Left lung (tissue), 4 donors: ENCODE measurements at regions not wholly inside any gene's neighbourhood (a gene's known extent, or its start where the extent isn't known, plus 50 kb on each side); places are given as distances from the start of the nearest gene placed in this dataset.
"Not testable (repeated sequence)": the region's sequence is repeated elsewhere in the genome, so short reads cannot be mapped to it uniquely, and the experiment has no call there.

Experiments used
- ATAC-seq: fragments of 200-7000 bp; cut with Tn5 transposase; one replicate; pipeline ENCODE4 v1.9.1; 2020; ENCODE audit warnings: moderate library complexity
- DNase-seq, 4 donors: peaks; one replicate each; pipeline ENCODE4 v3.0.0-alpha.2; 2013 to 2020
- H3K27ac ChIP-seq, 2 donors: fragments of 200-600 bp; sonication (generic) in 1 of 2; one replicate each; pipeline versions ENCODE4 v1.5.0 to v1.8.0; 2020 to 2021
- H3K27me3 ChIP-seq, 2 donors: fragments of 200-600 bp; sonication (generic) in 1 of 2; one replicate each; pipeline versions ENCODE4 v1.5.0 to v1.8.0; 2020 to 2021
- H3K36me3 ChIP-seq, 2 donors: fragments of 200-600 bp; sonication (generic) in 1 of 2; one replicate each; pipeline versions ENCODE4 v1.5.0 to v1.8.0; 2020 to 2021
- H3K4me1 ChIP-seq, 2 donors: fragments of 200-600 bp; one replicate each; pipeline ENCODE4 v1.8.0; 2021
- H3K4me3 ChIP-seq, 2 donors: fragments of 200-600 bp; sonication (generic) in 1 of 2; one replicate each; pipeline versions ENCODE4 v1.5.0 to v1.8.0; 2020 to 2021; ENCODE audit warnings: mild to moderate bottlenecking in 1 of 2
- H3K9me3 ChIP-seq, 2 donors: fragments of 200-600 bp; sonication (generic) in 1 of 2; one replicate each; pipeline versions ENCODE4 v1.5.0 to v1.8.0; 2020 to 2021
- CTCF ChIP-seq, 2 donors: fragments of 200-600 bp; sonication (generic) in 1 of 2; IDR thresholded peaks; one replicate each; pipeline versions ENCODE4 v1.5.0 to v1.8.0; 2021; ENCODE audit warnings: antibody characterized with exemption in 2 of 2
- intact Hi-C, 2 donors: fragments of 100-400 bp; cut with DNase I; formaldehyde crosslinking; loops; one replicate each; pipeline versions ENCODE4 v1.11.2 to v1.14.2; 2022
- donor health status: DM: no; HTN: yes; CAD: no.
- donor health status: DM: no; HTN: no; CAD: no.

- Histone ChIP-seq H3K9me3 (no peaks in the 10 kb centered on the region), H3K4me1 (no peaks in the 10 kb centered on the region), H3K36me3 (no peaks in the 10 kb centered on the region), H3K4me3 (no peak overlapping the region), H3K27me3 (no peaks in the 10 kb centered on the region), H3K27ac (no peak overlapping the region)
- TF ChIP-seq CTCF (IDR thresholded peaks at IDR 0.05): no peak
- intact Hi-C loops: no loop called here
- ATAC-seq (no peak), DNase-seq (no peak)
These were observed 146.2 kb downstream of the GXYLT1 start for GRCh38 chr12:41998436-41998835.

- DNase-seq (no peak), ATAC-seq (no peak)
- Histone ChIP-seq H3K9me3 (peaks cover 0 to 10% of the 10 kb centered on the region in 2 donors), H3K4me3 (no peak overlapping the region), H3K27me3 (no peaks in the 10 kb centered on the region), H3K27ac (no peak overlapping the region), H3K4me1 (no peaks in the 10 kb centered on the region), H3K36me3 (no peaks in the 10 kb centered on the region)
- no peak for TF ChIP-seq CTCF (IDR thresholded peaks at IDR 0.05)
- intact Hi-C loops: no loop called here
These were observed 151.4 kb downstream of the GXYLT1 start for GRCh38 chr12:41993283-41993682.

- H3K4me3 ChIP-seq: no peak overlapping the region
- no peak overlapping the region for H3K27ac ChIP-seq
- peaks cover 0 to 12% of the 10 kb centered on the region in 2 donors for H3K9me3 ChIP-seq
- no peak for TF ChIP-seq CTCF (IDR thresholded peaks at IDR 0.05)
- no peaks in the 10 kb centered on the region for H3K4me1 ChIP-seq
- H3K27me3 ChIP-seq: no peaks in the 10 kb centered on the region
- no peaks in the 10 kb centered on the region for H3K36me3 ChIP-seq
- intact Hi-C loops: no loop called here
- ATAC-seq (no peak), DNase-seq (no peak)
These were observed 151.9 kb downstream of the GXYLT1 start for GRCh38 chr12:41992692-41993215.

GRCh38 chr12:41992022-41992421 lies 152.7 kb downstream of the GXYLT1 start:
- Histone ChIP-seq H3K36me3 (no peaks in the 10 kb centered on the region), H3K27me3 (no peaks in the 10 kb centered on the region), H3K9me3 (peaks cover 0 to 12% of the 10 kb centered on the region in 2 donors), H3K4me3 (no peak overlapping the region), H3K27ac (no peak overlapping the region), H3K4me1 (no peaks in the 10 kb centered on the region)
- no peak for TF ChIP-seq CTCF (IDR thresholded peaks at IDR 0.05)
- intact Hi-C loops: no loop called here
- no peak for ATAC-seq
- no peak for DNase-seq

- DNase-seq: no peak
- H3K36me3 ChIP-seq: no peaks in the 10 kb centered on the region
- H3K4me1 ChIP-seq: no peaks in the 10 kb centered on the region
- intact Hi-C loops: no loop called here
- no peak overlapping the region for H3K27ac ChIP-seq
- no peak for TF ChIP-seq CTCF (IDR thresholded peaks at IDR 0.05)
- peaks cover 0 to 12% of the 10 kb centered on the region in 2 donors for H3K9me3 ChIP-seq
- no peaks in the 10 kb centered on the region for H3K27me3 ChIP-seq
- ATAC-seq: no peak
- H3K4me3 ChIP-seq: no peak overlapping the region
These were observed 156.0 kb downstream of the GXYLT1 start for GRCh38 chr12:41988715-41989114.

GRCh38 chr12:41986513-41986912 lies 158.2 kb downstream of the GXYLT1 start:
- DNase-seq, H3K4me3 ChIP-seq, H3K4me1 ChIP-seq, H3K36me3 ChIP-seq, intact Hi-C loops, H3K27me3 ChIP-seq, H3K27ac ChIP-seq, ATAC-seq: not testable (repeated sequence)
- H3K9me3 ChIP-seq: peaks cover 0 to 12% of the 10 kb centered on the region in 2 donors
